Vagina (tissue), 2 donors: ENCODE measurements at regions not wholly inside any gene's neighbourhood (a gene's known extent, or its start where the extent isn't known, plus 50 kb on each side); places are given as distances from the start of the nearest gene placed in this dataset.

Experiments
- DNase-seq, 2 donors: peaks; one replicate each; pipeline ENCODE4 v3.0.0-alpha.2; 2017; ENCODE audit errors: extremely low spot score in 2 of 2
- H3K27ac ChIP-seq: fragments of 200-600 bp; sonication (generic); one replicate; pipeline ENCODE4 v1.5.1; 2019
- H3K27me3 ChIP-seq: fragments of 200-600 bp; sonication (generic); one replicate; pipeline ENCODE4 v1.5.1; 2019
- H3K36me3 ChIP-seq, 2 donors: fragments of 200-600 bp; sonication (generic); one replicate each; pipeline ENCODE4 v1.5.1; 2017 to 2019
- H3K4me1 ChIP-seq: fragments of 200-600 bp; sonication (generic); one replicate; pipeline ENCODE4 v1.5.1; 2019
- H3K4me3 ChIP-seq, 2 donors: fragments of 200-600 bp; sonication (generic); 1 replicate in 1 of 2; 2 replicates in 1 of 2; pipeline ENCODE4 v1.5.1; 2016 to 2019
- H3K9me3 ChIP-seq: fragments of 200-600 bp; sonication (generic); one replicate; pipeline ENCODE4 v1.5.1; 2019
- CTCF ChIP-seq, 3 experiments: fragments of 450-650 bp in 2 of 3; fragments of 200-600 bp in 1 of 3; sonication (generic) in 1 of 3; IDR thresholded peaks; one replicate each; pipeline ENCODE4 v1.5.1; 2017 to 2019; ENCODE audit warnings: antibody characterized with exemption in 3 of 3, mild to moderate bottlenecking in 2 of 3, moderate library complexity in 2 of 3
- POLR2A ChIP-seq, 2 donors: fragments of 450-650 bp; IDR thresholded peaks; one replicate each; pipeline ENCODE4 v1.6.1; 2017; ENCODE audit warnings: antibody characterized with exemption in 2 of 2, mild to moderate bottlenecking in 2 of 2, moderate library complexity in 2 of 2
- POLR2AphosphoS5 ChIP-seq, 2 donors: sonication (generic); formaldehyde crosslinking; IDR thresholded peaks; one replicate each; pipeline ENCODE4 v1.9.0; 2017; ENCODE audit warnings: antibody characterized with exemption in 2 of 2, mild to moderate bottlenecking in 2 of 2, low read depth in 1 of 2; ENCODE audit not compliant: insufficient read depth in 1 of 2
- intact Hi-C: fragments of 100-400 bp; cut with DNase I; formaldehyde crosslinking; loops from one replicate; pipeline ENCODE4 v1.15.1; 2023

- no peak overlapping the region for H3K4me3 ChIP-seq
- no peak for TF ChIP-seq POLR2A (IDR thresholded peaks at IDR 0.05)
- no peak for TF ChIP-seq POLR2AphosphoS5 (IDR thresholded peaks at IDR 0.05; ENCODE audit: insufficient read depth in 1 of 2, low read depth in 1 of 2)
- no peak for TF ChIP-seq CTCF (IDR thresholded peaks at IDR 0.05)
- H3K27ac ChIP-seq, result no peak overlapping the region
- intact Hi-C loops, result no loop called here
- peaks cover 28% of the 10 kb centered on the region for H3K4me1 ChIP-seq
- H3K9me3 ChIP-seq, result no peaks in the 10 kb centered on the region
- H3K27me3 ChIP-seq, result no peaks in the 10 kb centered on the region
- DNase-seq, result no peak
- no peaks in the 10 kb centered on the region for H3K36me3 ChIP-seq
These were observed 248.9 kb upstream of the TBL1XR1 start for GRCh38 chr3:177446165-177446601.

GRCh38 chr3:177447938-177448337 is 250.7 kb upstream of the TBL1XR1 start:
- Histone ChIP-seq H3K4me3 (no peak overlapping the region), H3K4me1 (peaks cover 44% of the 10 kb centered on the region), H3K27me3 (no peaks in the 10 kb centered on the region), H3K36me3 (no peaks in the 10 kb centered on the region), H3K9me3 (no peaks in the 10 kb centered on the region), H3K27ac (no peak overlapping the region)
- TF ChIP-seq POLR2AphosphoS5 (IDR thresholded peaks at IDR 0.05; ENCODE audit: insufficient read depth in 1 of 2, low read depth in 1 of 2), result peak in 1 of 2 donors; percentile 48
- no peak for TF ChIP-seq POLR2A (IDR thresholded peaks at IDR 0.05)
- DNase-seq, result no peak
- intact Hi-C loops, result no loop called here

- H3K4me3 ChIP-seq, result no peak overlapping the region
- H3K27me3 ChIP-seq, result no peaks in the 10 kb centered on the region
- peaks cover 38% of the 10 kb centered on the region for H3K4me1 ChIP-seq
- H3K27ac ChIP-seq, result peak overlapping the region; percentile 49
- TF ChIP-seq CTCF (IDR thresholded peaks at IDR 0.05) (no peak), POLR2A (IDR thresholded peaks at IDR 0.05) (no peak), POLR2AphosphoS5 (IDR thresholded peaks at IDR 0.05; ENCODE audit: insufficient read depth in 1 of 2, low read depth in 1 of 2) (no peak)
- DNase-seq, result no peak
- no peaks in the 10 kb centered on the region for H3K36me3 ChIP-seq
- intact Hi-C loops, result no loop called here
- no peaks in the 10 kb centered on the region for H3K9me3 ChIP-seq
These were observed 251.7 kb upstream of the TBL1XR1 start for GRCh38 chr3:177448987-177449359.

- TF ChIP-seq POLR2AphosphoS5 (IDR thresholded peaks at IDR 0.05; ENCODE audit: insufficient read depth in 1 of 2, low read depth in 1 of 2) (peak in 1 of 2 donors; percentile 63), CTCF (IDR thresholded peaks at IDR 0.05) (no peak), POLR2A (IDR thresholded peaks at IDR 0.05) (no peak)
- H3K27ac ChIP-seq, result peak overlapping the region; percentile 49
- H3K36me3 ChIP-seq, result no peaks in the 10 kb centered on the region
- H3K4me3 ChIP-seq, result no peak overlapping the region
- peaks cover 38% of the 10 kb centered on the region for H3K4me1 ChIP-seq
- intact Hi-C loops, result no loop called here
- H3K9me3 ChIP-seq, result no peaks in the 10 kb centered on the region
- no peak for DNase-seq
- H3K27me3 ChIP-seq, result no peaks in the 10 kb centered on the region
These were observed 252.2 kb upstream of the TBL1XR1 start for GRCh38 chr3:177449360-177450006.

- intact Hi-C loops, result no loop called here
- no peak for TF ChIP-seq POLR2AphosphoS5 (IDR thresholded peaks at IDR 0.05; ENCODE audit: insufficient read depth in 1 of 2, low read depth in 1 of 2)
- TF ChIP-seq POLR2A (IDR thresholded peaks at IDR 0.05), result no peak
- no peak for TF ChIP-seq CTCF (IDR thresholded peaks at IDR 0.05)
These were observed 254.0 kb upstream of the TBL1XR1 start for GRCh38 chr3:177451301-177451750.

More at GRCh38 chr3:177451301-177451750, 254.0 kb upstream of the TBL1XR1 start:
- H3K36me3 ChIP-seq, result no peaks in the 10 kb centered on the region
- H3K4me3 ChIP-seq, result no peak overlapping the region
- no peak for DNase-seq
- H3K27ac ChIP-seq, result peak overlapping the region; percentile 60
- H3K4me1 ChIP-seq, result peaks cover 38% of the 10 kb centered on the region
- H3K27me3 ChIP-seq, result no peaks in the 10 kb centered on the region
- no peaks in the 10 kb centered on the region for H3K9me3 ChIP-seq
